ENCODE measurements at regions not wholly inside any gene's neighbourhood (a gene's known extent, or its start where the extent isn't known, plus 50 kb on each side); places are given as distances from the start of the nearest gene placed in this dataset.
"Not testable (repeated sequence)": the region's sequence is repeated elsewhere in the genome, so short reads cannot be mapped to it uniquely, and the experiment has no call there.

DNA sequence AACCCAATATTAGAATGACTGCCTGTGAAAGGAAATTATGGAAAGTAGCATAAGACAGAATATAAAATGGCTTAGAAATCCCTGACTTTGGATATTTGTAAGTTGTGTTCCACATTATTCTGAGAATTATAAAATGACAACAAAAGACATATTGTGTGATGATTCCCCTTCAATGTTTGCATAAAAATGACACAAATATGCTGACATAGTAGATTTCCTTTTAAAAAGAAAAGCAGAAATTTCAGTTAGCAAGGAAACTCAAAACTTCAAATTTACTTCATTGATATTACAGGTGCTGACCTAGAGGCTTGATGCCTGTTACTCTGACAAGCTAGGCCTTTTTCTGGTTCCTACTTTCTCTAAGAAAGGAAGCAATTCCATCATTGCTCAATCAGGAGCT is 816.9 kb upstream of the HS3ST5 start:
- Mint-ChIP-seq H3K27ac (no peak overlapping the region), H3K36me3 (ENCODE audit: low read depth) (no peaks in the 10 kb centered on the region), H3K27me3 (no peaks in the 10 kb centered on the region), H3K9me3 (peaks cover 4% of the 10 kb centered on the region), H3K4me1 (ENCODE audit: low read depth) (no peaks in the 10 kb centered on the region), H3K4me3 (no peak overlapping the region)
- ATAC-seq (no peak), DNase-seq (no peak)
- TF ChIP-seq, protein P1, sequence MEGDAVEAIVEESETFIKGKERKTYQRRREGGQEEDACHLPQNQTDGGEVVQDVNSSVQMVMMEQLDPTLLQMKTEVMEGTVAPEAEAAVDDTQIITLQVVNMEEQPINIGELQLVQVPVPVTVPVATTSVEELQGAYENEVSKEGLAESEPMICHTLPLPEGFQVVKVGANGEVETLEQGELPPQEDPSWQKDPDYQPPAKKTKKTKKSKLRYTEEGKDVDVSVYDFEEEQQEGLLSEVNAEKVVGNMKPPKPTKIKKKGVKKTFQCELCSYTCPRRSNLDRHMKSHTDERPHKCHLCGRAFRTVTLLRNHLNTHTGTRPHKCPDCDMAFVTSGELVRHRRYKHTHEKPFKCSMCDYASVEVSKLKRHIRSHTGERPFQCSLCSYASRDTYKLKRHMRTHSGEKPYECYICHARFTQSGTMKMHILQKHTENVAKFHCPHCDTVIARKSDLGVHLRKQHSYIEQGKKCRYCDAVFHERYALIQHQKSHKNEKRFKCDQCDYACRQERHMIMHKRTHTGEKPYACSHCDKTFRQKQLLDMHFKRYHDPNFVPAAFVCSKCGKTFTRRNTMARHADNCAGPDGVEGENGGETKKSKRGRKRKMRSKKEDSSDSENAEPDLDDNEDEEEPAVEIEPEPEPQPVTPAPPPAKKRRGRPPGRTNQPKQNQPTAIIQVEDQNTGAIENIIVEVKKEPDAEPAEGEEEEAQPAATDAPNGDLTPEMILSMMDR (IDR thresholded peaks at IDR 0.05) = no peak
- intact Hi-C loops (cut with micrococcal nuclease) = no loop called here
- POLR2A ChIA-PET = no interaction called here
- CTCF ChIA-PET = no interaction called here

DNA sequence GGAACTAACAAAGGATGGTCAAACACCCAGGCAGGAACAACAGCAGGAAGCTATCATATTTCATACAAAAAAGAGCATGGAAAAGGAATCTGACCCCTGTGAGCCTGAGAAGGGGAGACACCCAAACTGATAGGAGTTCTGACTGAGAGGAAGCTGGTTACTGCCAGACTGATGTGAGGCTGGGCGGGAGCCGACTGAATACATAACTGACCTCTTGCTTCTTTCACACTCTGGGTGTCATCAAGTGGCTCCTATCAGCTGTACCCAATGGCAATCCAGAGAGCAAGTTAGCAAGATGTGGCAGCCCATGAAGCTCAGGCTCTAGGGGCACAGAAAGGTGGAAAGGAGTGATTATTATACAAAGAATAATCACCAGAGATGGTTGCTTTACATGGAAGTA is 795.1 kb upstream of the HS3ST5 start:
- DNase-seq (no peak), ATAC-seq (no peak)
- intact Hi-C loops (cut with micrococcal nuclease) = no loop called here
- Mint-ChIP-seq H3K27ac (no peak overlapping the region), H3K9me3 (peaks cover 9% of the 10 kb centered on the region), H3K4me3 (no peak overlapping the region), H3K36me3 (ENCODE audit: low read depth) (no peaks in the 10 kb centered on the region), H3K27me3 (no peaks in the 10 kb centered on the region), H3K4me1 (ENCODE audit: low read depth) (no peaks in the 10 kb centered on the region)
- POLR2A ChIA-PET = no interaction called here
- CTCF ChIA-PET = no interaction called here
- TF ChIP-seq, protein P1 (IDR thresholded peaks at IDR 0.05) = no peak

DNA sequence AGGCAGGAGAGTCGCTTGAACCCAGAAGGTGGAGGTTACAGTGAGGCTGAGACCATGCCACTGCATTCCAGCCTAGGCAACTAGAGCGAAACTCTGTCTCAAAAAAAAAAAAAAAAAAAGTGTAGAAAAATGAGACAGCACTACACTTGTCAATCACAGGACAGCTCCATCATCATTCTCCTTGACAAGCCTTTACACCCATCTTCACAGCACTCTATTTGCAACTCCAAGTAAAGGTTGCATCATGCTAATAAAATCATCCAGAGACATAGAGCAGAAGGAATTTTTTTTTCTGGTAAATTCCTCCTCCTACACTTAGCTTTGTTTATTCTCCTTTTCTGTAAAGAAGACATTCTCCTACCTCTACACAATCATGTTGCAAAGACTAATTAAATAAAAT is 791.0 kb upstream of the HS3ST5 start:
- Mint-ChIP-seq H3K27me3 (no peaks in the 10 kb centered on the region), H3K4me3 (no peak overlapping the region), H3K4me1 (ENCODE audit: low read depth) (no peaks in the 10 kb centered on the region), H3K27ac (no peak overlapping the region), H3K9me3 (peaks cover 2% of the 10 kb centered on the region), H3K36me3 (ENCODE audit: low read depth) (no peaks in the 10 kb centered on the region)
- ChIA-PET POLR2A (no interaction called here), CTCF (no interaction called here)
- intact Hi-C loops (cut with micrococcal nuclease) = no loop called here
- DNase-seq (no peak), ATAC-seq (no peak)
- TF ChIP-seq, protein P1 (IDR thresholded peaks at IDR 0.05) = no peak

DNA sequence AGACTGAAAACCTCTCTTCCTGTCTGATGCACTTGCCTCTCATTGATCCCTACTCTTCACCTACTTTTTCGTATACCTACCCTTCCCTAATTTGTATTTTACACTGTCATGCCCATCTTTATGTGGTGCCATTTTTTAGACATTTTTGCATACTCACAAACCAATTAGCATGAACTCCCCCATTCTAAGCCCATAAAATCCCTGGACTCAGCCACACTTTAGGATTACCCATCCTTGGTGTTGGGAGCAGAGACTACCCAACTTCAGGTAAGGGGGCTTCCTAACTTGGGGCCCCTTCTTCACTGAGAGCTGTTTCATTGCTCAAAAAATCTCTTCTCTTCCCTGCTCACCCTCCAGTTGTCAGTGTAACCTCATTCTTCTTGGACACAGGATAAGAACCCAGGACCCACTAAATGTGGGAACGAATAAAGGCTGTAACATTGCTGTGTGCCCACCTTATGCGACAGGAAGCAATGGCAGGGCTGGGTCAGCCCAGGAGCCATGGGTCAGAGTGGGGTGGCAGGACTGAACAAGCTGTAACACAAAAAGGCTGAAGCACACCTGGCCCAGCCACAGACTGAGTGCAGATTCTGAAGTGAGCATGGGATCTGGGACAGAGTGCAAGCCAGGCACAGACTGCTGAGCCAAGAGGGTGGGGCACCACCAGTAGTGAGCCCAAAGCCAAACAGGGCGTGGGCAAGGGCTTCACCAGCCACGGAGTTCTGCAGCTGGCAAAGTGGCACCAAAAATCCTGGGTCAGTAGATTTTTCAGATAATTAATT is 789.1 kb upstream of the HS3ST5 start:
- no peak overlapping the region for H3K4me3 Mint-ChIP-seq
- CTCF ChIA-PET = no interaction called here
- DNase-seq (no peak), ATAC-seq (no peak)
- H3K27me3 Mint-ChIP-seq = no peaks in the 10 kb centered on the region
- no peak overlapping the region for H3K27ac Mint-ChIP-seq
- POLR2A ChIA-PET = no interaction called here
- intact Hi-C loops (cut with micrococcal nuclease) = no loop called here
- H3K9me3 Mint-ChIP-seq = peaks cover 2% of the 10 kb centered on the region
- H3K4me1 Mint-ChIP-seq (ENCODE audit: low read depth) = no peaks in the 10 kb centered on the region
- TF ChIP-seq, protein P1 (IDR thresholded peaks at IDR 0.05) = no peak
- no peaks in the 10 kb centered on the region for H3K36me3 Mint-ChIP-seq (ENCODE audit: low read depth)

DNA sequence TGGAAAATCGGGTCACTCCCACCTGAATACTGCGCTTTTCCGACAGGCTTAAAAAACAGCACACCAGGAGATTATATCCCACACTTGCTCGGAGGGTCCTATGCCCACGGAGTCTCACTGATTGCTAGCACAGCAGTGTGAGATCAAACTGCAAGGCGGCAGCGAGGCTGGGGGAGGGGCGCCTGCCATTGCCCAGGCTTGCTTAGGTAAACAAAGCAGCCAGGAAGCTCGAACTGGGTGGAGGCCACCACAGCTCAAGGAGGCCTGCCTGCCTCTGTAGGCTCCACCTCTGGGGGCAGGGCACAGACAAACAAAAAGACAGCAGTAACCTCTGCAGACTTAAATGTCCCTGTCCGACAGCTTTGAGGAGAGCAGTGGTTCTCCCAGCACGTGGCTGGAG is 778.7 kb upstream of the HS3ST5 start:
- POLR2A ChIA-PET; H3K9me3 Mint-ChIP-seq; DNase-seq; H3K4me1 Mint-ChIP-seq (ENCODE audit: low read depth); H3K27ac Mint-ChIP-seq; ATAC-seq; intact Hi-C loops (cut with micrococcal nuclease); CTCF ChIA-PET; H3K27me3 Mint-ChIP-seq; H3K4me3 Mint-ChIP-seq; H3K36me3 Mint-ChIP-seq (ENCODE audit: low read depth): not testable (repeated sequence)
